Body of pancreas (tissue), 4 donors: ENCODE measurements at regions not wholly inside any gene's neighbourhood (a gene's known extent, or its start where the extent isn't known, plus 50 kb on each side); places are given as distances from the start of the nearest gene placed in this dataset.

Experiments
- ATAC-seq: fragments of 150-250 bp; one replicate; pipeline ENCODE4 v1.9.1; 2016
- DNase-seq, 4 donors: peaks; one replicate each; pipeline ENCODE4 v3.0.0-alpha.2; 2019
- H3K27ac ChIP-seq, 4 donors: fragments of 200-600 bp; sonication (generic); 1 replicate in 3 of 4; 2 replicates in 1 of 4; pipeline versions ENCODE4 v1.5.1 to v1.6.1; 2016 to 2019; ENCODE audit warnings: mild to moderate bottlenecking in 1 of 4, mixed read lengths in 1 of 4, moderate library complexity in 1 of 4
- H3K27me3 ChIP-seq, 2 donors: fragments of 200-600 bp; sonication (generic); one replicate each; pipeline ENCODE4 v1.6.0; 2016; ENCODE audit warnings: mild to moderate bottlenecking in 1 of 2
- H3K36me3 ChIP-seq, 2 donors: fragments of 200-600 bp; sonication (generic); replicated peaks in 1 of 2; 2 replicates each; pipeline ENCODE4 v1.5.1; 2016; ENCODE audit warnings: low read depth in 2 of 2; ENCODE audit not compliant: insufficient read depth in 1 of 2
- H3K4me1 ChIP-seq: fragments of 200-600 bp; sonication (generic); one replicate; pipeline ENCODE4 v1.6.0; 2016
- H3K4me3 ChIP-seq, 2 donors: fragments of 200-600 bp; sonication (generic); 1 replicate in 1 of 2; 2 replicates in 1 of 2; pipeline ENCODE4 v1.5.1; 2016 to 2019
- H3K9me3 ChIP-seq, 3 donors: fragments of 200-600 bp; sonication (generic); 1 replicate in 2 of 3; 2 replicates in 1 of 3; pipeline ENCODE4 v1.5.1; 2016
- POLR2A ChIP-seq, 3 donors: fragments of 450-650 bp; IDR thresholded peaks; one replicate each; pipeline ENCODE4 v1.6.1; 2016; ENCODE audit warnings: antibody characterized with exemption in 3 of 3, mild to moderate bottlenecking in 2 of 3
- WGBS, 2 donors: methylation state at CpG; one replicate each; pipeline ENCODE4 v1.1.5; 2017; 5-methylcytosine and 5-hydroxymethylcytosine counted together
- intact Hi-C: fragments of 100-400 bp; cut with DNase I; formaldehyde crosslinking; loops from one replicate; pipeline ENCODE4 v1.15.1; 2023
- TF ChIP-seq, protein P1 (sequence below), 7 experiments: fragments of 450-650 bp in 4 of 7; fragments of 200-600 bp in 3 of 7; sonication (generic) in 3 of 7; IDR thresholded peaks; one replicate each; pipeline ENCODE4 v1.5.1; 2016 to 2019; ENCODE audit warnings: antibody characterized with exemption in 7 of 7

DNA sequence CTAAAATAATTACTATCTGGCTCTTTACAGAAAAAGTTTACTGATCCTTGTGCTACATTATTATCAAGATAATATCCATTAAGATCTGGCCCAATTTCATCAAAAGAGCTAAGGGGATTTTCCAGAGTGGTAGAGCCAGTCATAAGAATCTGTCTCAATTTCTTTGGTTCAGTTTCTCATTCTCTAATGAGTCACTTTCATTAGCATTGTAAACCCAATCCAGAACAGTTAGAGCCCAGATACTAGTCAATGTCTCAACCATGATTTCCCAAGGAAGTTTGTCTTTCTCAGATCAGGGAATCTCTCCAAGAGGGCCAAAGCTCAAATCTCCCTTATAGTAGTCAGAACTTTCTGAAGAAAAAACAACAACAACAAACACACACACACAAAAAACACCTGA, 131.1 kb upstream of the PPP2R3A start:
- Histone ChIP-seq H3K9me3 (no peaks in the 10 kb centered on the region), H3K4me1 (no peaks in the 10 kb centered on the region), H3K4me3 (no peak overlapping the region), H3K27me3 (no peaks in the 10 kb centered on the region), H3K36me3 (no peaks in the 10 kb centered on the region), H3K27ac (no peak overlapping the region)
- TF ChIP-seq, protein P1, sequence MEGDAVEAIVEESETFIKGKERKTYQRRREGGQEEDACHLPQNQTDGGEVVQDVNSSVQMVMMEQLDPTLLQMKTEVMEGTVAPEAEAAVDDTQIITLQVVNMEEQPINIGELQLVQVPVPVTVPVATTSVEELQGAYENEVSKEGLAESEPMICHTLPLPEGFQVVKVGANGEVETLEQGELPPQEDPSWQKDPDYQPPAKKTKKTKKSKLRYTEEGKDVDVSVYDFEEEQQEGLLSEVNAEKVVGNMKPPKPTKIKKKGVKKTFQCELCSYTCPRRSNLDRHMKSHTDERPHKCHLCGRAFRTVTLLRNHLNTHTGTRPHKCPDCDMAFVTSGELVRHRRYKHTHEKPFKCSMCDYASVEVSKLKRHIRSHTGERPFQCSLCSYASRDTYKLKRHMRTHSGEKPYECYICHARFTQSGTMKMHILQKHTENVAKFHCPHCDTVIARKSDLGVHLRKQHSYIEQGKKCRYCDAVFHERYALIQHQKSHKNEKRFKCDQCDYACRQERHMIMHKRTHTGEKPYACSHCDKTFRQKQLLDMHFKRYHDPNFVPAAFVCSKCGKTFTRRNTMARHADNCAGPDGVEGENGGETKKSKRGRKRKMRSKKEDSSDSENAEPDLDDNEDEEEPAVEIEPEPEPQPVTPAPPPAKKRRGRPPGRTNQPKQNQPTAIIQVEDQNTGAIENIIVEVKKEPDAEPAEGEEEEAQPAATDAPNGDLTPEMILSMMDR (IDR thresholded peaks at IDR 0.05): no peak
- TF ChIP-seq POLR2A (IDR thresholded peaks at IDR 0.05): no peak
- no peak for ATAC-seq
- DNase-seq: no peak
- intact Hi-C loops: no loop called here

DNA sequence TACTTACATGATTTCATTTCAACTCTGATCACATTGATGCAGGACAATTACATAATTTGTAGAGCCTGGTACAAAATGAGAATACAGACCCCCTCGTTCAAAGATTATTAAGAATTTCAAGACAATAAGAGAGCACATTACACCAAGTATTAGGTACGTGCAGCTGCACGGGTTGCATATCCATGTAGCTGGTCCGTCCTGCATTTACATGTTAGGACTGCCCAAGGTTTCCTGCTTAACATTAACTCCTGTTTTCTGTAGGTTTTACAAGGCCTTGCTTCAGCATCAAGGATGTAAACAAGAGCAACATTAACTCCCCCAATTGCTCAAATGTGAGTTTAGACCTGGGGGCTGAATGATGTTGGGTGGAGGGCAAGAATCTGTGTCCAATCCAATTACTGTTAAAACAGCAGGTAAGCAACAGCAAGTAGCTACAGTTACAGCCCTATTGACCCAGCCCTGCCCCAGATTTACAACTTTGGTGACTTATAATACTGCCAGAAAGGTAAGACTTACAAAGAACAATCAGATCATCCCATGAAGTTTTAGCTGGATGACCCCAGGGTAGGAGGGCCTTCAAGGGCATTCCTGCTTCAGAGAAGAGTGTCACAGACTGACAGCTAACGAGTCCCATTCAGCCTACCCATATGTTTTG, 127.4 kb upstream of the PPP2R3A start:
- H3K36me3 ChIP-seq: no peaks in the 10 kb centered on the region
- WGBS, 2 donors: 65 to 78% methylated on average over 5 of the region's 5 CpGs
- no peak for ATAC-seq
- TF ChIP-seq, protein P1 (IDR thresholded peaks at IDR 0.05): no peak
- no peak for TF ChIP-seq POLR2A (IDR thresholded peaks at IDR 0.05)
- no peaks in the 10 kb centered on the region for H3K4me1 ChIP-seq
- no peak for DNase-seq
- no peaks in the 10 kb centered on the region for H3K27me3 ChIP-seq
- H3K9me3 ChIP-seq: no peaks in the 10 kb centered on the region
- H3K4me3 ChIP-seq: no peak overlapping the region
- intact Hi-C loops: no loop called here
- H3K27ac ChIP-seq: no peak overlapping the region

DNA sequence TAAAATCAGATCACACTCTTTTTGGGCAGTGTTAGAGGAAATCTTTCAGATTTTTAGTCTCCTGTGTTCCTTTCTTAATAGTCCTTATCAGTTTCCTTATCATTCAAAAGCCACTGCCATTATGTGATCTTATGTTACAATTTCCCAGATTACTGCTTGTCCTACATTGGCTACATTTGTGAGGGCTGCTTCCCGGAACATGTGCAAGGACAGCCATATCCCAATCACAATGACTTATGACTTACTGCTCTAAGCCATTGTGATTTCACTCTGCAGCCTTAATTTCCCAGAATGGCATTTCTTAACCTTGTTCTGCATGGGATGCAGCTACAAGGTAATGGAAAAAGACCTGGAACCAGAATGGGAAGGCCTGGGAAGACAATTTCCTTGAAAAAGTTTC, 125.1 kb upstream of the PPP2R3A start:
- Histone ChIP-seq H3K36me3 (no peaks in the 10 kb centered on the region), H3K9me3 (no peaks in the 10 kb centered on the region), H3K27ac (no peak overlapping the region), H3K4me3 (no peak overlapping the region), H3K4me1 (no peaks in the 10 kb centered on the region), H3K27me3 (no peaks in the 10 kb centered on the region)
- intact Hi-C loops: no loop called here
- DNase-seq (no peak), ATAC-seq (no peak)
- TF ChIP-seq, protein P1 (IDR thresholded peaks at IDR 0.05): no peak
- no peak for TF ChIP-seq POLR2A (IDR thresholded peaks at IDR 0.05)
- WGBS, 2 donors: 63 to 71% methylated on average over 1 of the region's 1 CpG

DNA sequence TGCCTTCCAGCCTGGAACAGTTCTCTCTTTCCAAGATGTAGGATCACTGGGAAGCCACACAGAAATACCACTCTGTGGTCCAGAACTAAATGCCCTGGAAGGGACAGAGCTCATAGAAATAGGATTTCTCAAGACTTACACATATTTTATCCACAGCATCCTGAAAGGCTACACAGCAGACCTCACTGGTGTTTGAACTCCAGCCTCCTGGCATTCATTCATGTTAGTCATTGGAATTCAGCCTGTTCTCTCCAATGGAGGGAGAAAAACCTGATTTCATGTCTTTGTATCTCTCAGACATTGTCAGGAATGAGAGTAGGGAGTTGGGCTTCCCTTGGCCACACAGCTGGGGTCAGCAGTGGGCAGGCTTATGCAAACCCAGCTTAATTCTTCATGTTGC, 121.1 kb upstream of the PPP2R3A start:
- no peaks in the 10 kb centered on the region for H3K27me3 ChIP-seq
- ATAC-seq: no peak
- no peak overlapping the region for H3K27ac ChIP-seq
- intact Hi-C loops: no loop called here
- H3K4me1 ChIP-seq: no peaks in the 10 kb centered on the region
- H3K9me3 ChIP-seq: peaks cover 0 to 4% (median 0%) of the 10 kb centered on the region in 3 donors
- DNase-seq: no peak
- H3K4me3 ChIP-seq: no peak overlapping the region
- H3K36me3 ChIP-seq: no peaks in the 10 kb centered on the region
- TF ChIP-seq POLR2A (IDR thresholded peaks at IDR 0.05): no peak
- TF ChIP-seq, protein P1 (IDR thresholded peaks at IDR 0.05): no peak

DNA sequence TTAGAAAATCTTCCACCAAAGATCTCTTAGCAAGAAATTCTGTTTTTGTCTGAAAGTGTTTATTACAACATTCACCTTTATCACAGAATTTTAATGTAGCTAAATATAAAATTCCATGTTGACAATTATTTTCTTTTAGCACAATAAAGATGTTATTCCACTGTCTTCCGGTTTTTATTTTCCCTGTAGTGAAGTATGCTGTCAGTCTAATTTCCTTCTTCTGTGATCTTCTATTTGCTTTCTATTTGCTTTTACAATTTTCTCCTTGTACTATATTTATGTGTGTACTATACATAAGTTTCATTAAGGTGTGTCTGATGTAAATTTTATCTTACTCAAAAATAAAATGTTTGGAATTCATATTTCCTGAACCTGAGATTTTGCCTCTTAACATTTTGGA, 117.5 kb upstream of the PPP2R3A start:
- no peak for TF ChIP-seq POLR2A (IDR thresholded peaks at IDR 0.05)
- TF ChIP-seq, protein P1 (IDR thresholded peaks at IDR 0.05): no peak
- Histone ChIP-seq H3K9me3 (peaks cover 0 to 4% (median 0%) of the 10 kb centered on the region in 3 donors), H3K4me3 (no peak overlapping the region), H3K4me1 (no peaks in the 10 kb centered on the region), H3K36me3 (no peaks in the 10 kb centered on the region), H3K27me3 (peaks cover 0 to 4% of the 10 kb centered on the region in 2 donors), H3K27ac (no peak overlapping the region)
- no peak for DNase-seq
- intact Hi-C loops: no loop called here
- WGBS, 2 donors: 85 to 88% methylated on average over 1 of the region's 1 CpG
- ATAC-seq: no peak
